ENCODE measurements at regions not wholly inside any gene's neighbourhood (a gene's known extent, or its start where the extent isn't known, plus 50 kb on each side); places are given as distances from the start of the nearest gene placed in this dataset.

GRCh38 chr2:118177318-118177717, 89.0 kb downstream of the INSIG2 start:
- no peak overlapping the region for H3K4me3 ChIP-seq (ENCODE audit: low read length)
- no peak for DNase-seq
- intact Hi-C loops (cut with DNase I) = no loop called here
- no peaks in the 10 kb centered on the region for H3K4me1 ChIP-seq (ENCODE audit: control insufficient read depth, insufficient read depth, low read length)
- WGBS = 55% methylated on average over 3 of the region's 3 CpGs
- H3K27me3 ChIP-seq (ENCODE audit: control insufficient read depth, insufficient read depth) = no peaks in the 10 kb centered on the region
- H3K9me3 ChIP-seq (ENCODE audit: control insufficient read depth, low read length) = no peaks in the 10 kb centered on the region
- no peak for ATAC-seq
- no peak overlapping the region for H3K27ac ChIP-seq (ENCODE audit: low read length)

GRCh38 chr2:118176601-118177000, 88.3 kb downstream of the INSIG2 start:
- Histone ChIP-seq H3K4me1 (ENCODE audit: control insufficient read depth, insufficient read depth, low read length) (no peaks in the 10 kb centered on the region), H3K4me3 (ENCODE audit: low read length) (no peak overlapping the region), H3K27me3 (ENCODE audit: control insufficient read depth, insufficient read depth) (no peaks in the 10 kb centered on the region), H3K9me3 (ENCODE audit: control insufficient read depth, low read length) (no peaks in the 10 kb centered on the region), H3K27ac (ENCODE audit: low read length) (no peak overlapping the region)
- WGBS = 64% methylated on average over 3 of the region's 3 CpGs
- ATAC-seq (no peak), DNase-seq (no peak)
- intact Hi-C loops (cut with DNase I) = no loop called here

- DNase-seq = no peak
- Histone ChIP-seq H3K9me3 (ENCODE audit: control insufficient read depth, low read length) (no peaks in the 10 kb centered on the region), H3K4me3 (ENCODE audit: low read length) (no peak overlapping the region), H3K27ac (ENCODE audit: low read length) (no peak overlapping the region), H3K4me1 (ENCODE audit: control insufficient read depth, insufficient read depth, low read length) (no peaks in the 10 kb centered on the region), H3K27me3 (ENCODE audit: control insufficient read depth, insufficient read depth) (no peaks in the 10 kb centered on the region)
- WGBS = 95% methylated on average over 2 of the region's 2 CpGs
- intact Hi-C loops (cut with DNase I) = no loop called here
- no peak for ATAC-seq
Observed at GRCh38 chr2:118171546-118171945, 83.3 kb downstream of the INSIG2 start.

GRCh38 chr2:118169359-118170005, 81.2 kb downstream of the INSIG2 start:
- 24% methylated on average over 6 of the region's 6 CpGs for WGBS
- no peak overlapping the region for H3K27ac ChIP-seq (ENCODE audit: low read length)
- intact Hi-C loops (cut with DNase I) = no loop called here
- no peaks in the 10 kb centered on the region for H3K4me1 ChIP-seq (ENCODE audit: control insufficient read depth, insufficient read depth, low read length)
- no peaks in the 10 kb centered on the region for H3K9me3 ChIP-seq (ENCODE audit: control insufficient read depth, low read length)
- H3K27me3 ChIP-seq (ENCODE audit: control insufficient read depth, insufficient read depth) = no peaks in the 10 kb centered on the region
- ATAC-seq (peak; percentile 91 to 98), DNase-seq (peak; percentile 53 to 87 (median 77))
- no peak overlapping the region for H3K4me3 ChIP-seq (ENCODE audit: low read length)

GRCh38 chr2:118168615-118169014, 80.3 kb downstream of the INSIG2 start:
- DNase-seq = no peak
- no peak overlapping the region for H3K27ac ChIP-seq (ENCODE audit: low read length)
- WGBS = 37% methylated on average over 3 of the region's 3 CpGs

GRCh38 chr2:118167026-118167425, 78.8 kb downstream of the INSIG2 start:
- ATAC-seq (no peak), DNase-seq (no peak)
- no peak overlapping the region for H3K27ac ChIP-seq (ENCODE audit: low read length)
- H3K4me1 ChIP-seq (ENCODE audit: control insufficient read depth, insufficient read depth, low read length) = no peaks in the 10 kb centered on the region
- WGBS = 73% methylated on average over 2 of the region's 2 CpGs
- H3K4me3 ChIP-seq (ENCODE audit: low read length) = no peak overlapping the region
- H3K9me3 ChIP-seq (ENCODE audit: control insufficient read depth, low read length) = no peaks in the 10 kb centered on the region
- no peaks in the 10 kb centered on the region for H3K27me3 ChIP-seq (ENCODE audit: control insufficient read depth, insufficient read depth)
- intact Hi-C loops (cut with DNase I) = no loop called here

More at GRCh38 chr2:118168615-118169014, 80.3 kb downstream of the INSIG2 start:
- no peak for ATAC-seq
- Histone ChIP-seq H3K27me3 (ENCODE audit: control insufficient read depth, insufficient read depth) (no peaks in the 10 kb centered on the region), H3K4me1 (ENCODE audit: control insufficient read depth, insufficient read depth, low read length) (no peaks in the 10 kb centered on the region), H3K9me3 (ENCODE audit: control insufficient read depth, low read length) (no peaks in the 10 kb centered on the region), H3K4me3 (ENCODE audit: low read length) (no peak overlapping the region)
- intact Hi-C loops (cut with DNase I) = no loop called here

GRCh38 chr2:118166242-118166641, 78.0 kb downstream of the INSIG2 start:
- Histone ChIP-seq H3K9me3 (ENCODE audit: control insufficient read depth, low read length) (no peaks in the 10 kb centered on the region), H3K27ac (ENCODE audit: low read length) (no peak overlapping the region), H3K4me3 (ENCODE audit: low read length) (no peak overlapping the region), H3K27me3 (ENCODE audit: control insufficient read depth, insufficient read depth) (no peaks in the 10 kb centered on the region), H3K4me1 (ENCODE audit: control insufficient read depth, insufficient read depth, low read length) (no peaks in the 10 kb centered on the region)
- intact Hi-C loops (cut with DNase I) = no loop called here
- DNase-seq = no peak
- no peak for ATAC-seq

GRCh38 chr2:118165595-118165994, 77.3 kb downstream of the INSIG2 start:
- DNase-seq (no peak), ATAC-seq (no peak)
- intact Hi-C loops (cut with DNase I) = no loop called here
- 93% methylated on average over 2 of the region's 2 CpGs for WGBS
- no peaks in the 10 kb centered on the region for H3K9me3 ChIP-seq (ENCODE audit: control insufficient read depth, low read length)
- H3K27me3 ChIP-seq (ENCODE audit: control insufficient read depth, insufficient read depth) = no peaks in the 10 kb centered on the region
- no peaks in the 10 kb centered on the region for H3K4me1 ChIP-seq (ENCODE audit: control insufficient read depth, insufficient read depth, low read length)
- H3K27ac ChIP-seq (ENCODE audit: low read length) = no peak overlapping the region
- no peak overlapping the region for H3K4me3 ChIP-seq (ENCODE audit: low read length)

Data from right cardiac atrium (tissue), 5 donors.